ENCODE measurements at regions not wholly inside any gene's neighbourhood (a gene's known extent, or its start where the extent isn't known, plus 50 kb on each side); places are given as distances from the start of the nearest gene placed in this dataset.
"Not testable (repeated sequence)": the region's sequence is repeated elsewhere in the genome, so short reads cannot be mapped to it uniquely, and the experiment has no call there.

DNA sequence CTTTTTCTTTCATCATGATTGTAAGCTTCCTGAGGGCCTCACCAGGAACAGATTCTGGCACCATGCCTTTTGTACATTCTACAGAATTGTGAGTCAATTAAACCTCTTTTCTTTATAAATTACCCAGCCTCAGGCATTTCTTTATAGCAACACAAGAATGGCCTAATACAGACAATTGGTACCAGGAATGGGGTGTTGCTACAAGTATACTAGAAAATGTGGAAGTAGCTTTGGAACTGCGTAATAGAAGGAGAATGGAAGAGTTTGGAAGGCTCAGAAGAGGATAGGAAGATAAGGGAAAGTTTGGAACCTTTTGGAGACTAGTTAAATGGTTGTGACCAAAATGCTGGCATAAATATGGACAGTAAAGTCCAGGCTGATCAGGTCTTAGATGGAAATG lies 108.9 kb upstream of the PLSCR4 start:
- TF ChIP-seq, protein P1, sequence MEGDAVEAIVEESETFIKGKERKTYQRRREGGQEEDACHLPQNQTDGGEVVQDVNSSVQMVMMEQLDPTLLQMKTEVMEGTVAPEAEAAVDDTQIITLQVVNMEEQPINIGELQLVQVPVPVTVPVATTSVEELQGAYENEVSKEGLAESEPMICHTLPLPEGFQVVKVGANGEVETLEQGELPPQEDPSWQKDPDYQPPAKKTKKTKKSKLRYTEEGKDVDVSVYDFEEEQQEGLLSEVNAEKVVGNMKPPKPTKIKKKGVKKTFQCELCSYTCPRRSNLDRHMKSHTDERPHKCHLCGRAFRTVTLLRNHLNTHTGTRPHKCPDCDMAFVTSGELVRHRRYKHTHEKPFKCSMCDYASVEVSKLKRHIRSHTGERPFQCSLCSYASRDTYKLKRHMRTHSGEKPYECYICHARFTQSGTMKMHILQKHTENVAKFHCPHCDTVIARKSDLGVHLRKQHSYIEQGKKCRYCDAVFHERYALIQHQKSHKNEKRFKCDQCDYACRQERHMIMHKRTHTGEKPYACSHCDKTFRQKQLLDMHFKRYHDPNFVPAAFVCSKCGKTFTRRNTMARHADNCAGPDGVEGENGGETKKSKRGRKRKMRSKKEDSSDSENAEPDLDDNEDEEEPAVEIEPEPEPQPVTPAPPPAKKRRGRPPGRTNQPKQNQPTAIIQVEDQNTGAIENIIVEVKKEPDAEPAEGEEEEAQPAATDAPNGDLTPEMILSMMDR (conservative IDR thresholded peaks at IDR 0.05; ENCODE audit: low read depth) = no peak
- ChIA-PET POLR2A (ENCODE audit: low non-redundant PET) (no interaction called here), CTCF (interaction anchor here (0.7 kb wide), 1 partner anchor 641 kb away, joined by 4 read pairs; no protein-coding TSS in a partner anchor)
- H3K27ac ChIP-seq = no peak overlapping the region
- DNase-seq (ENCODE audit: low spot score) = no peak

DNA sequence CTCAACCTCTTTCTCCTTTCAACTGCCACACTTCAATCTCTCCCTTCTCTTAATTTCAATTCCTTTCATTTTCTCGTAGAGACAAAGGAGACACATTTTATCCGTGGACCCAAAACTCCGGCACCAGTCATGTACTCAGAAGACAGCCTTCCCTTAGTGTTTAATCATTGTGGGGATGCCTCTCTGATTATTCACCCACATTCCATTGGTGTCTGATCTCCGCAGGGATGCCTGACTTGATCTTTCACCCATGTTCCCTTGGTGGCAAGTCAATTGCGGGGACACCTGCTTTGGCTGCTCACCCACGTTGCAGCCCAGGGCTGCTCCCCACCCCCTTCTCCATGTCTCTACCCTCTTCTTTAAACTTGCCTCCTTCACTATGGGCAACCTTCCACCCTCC lies 103.5 kb upstream of the PLSCR4 start:
- CTCF ChIA-PET; DNase-seq (ENCODE audit: low spot score); H3K27ac ChIP-seq; POLR2A ChIA-PET (ENCODE audit: low non-redundant PET): not testable (repeated sequence)

DNA sequence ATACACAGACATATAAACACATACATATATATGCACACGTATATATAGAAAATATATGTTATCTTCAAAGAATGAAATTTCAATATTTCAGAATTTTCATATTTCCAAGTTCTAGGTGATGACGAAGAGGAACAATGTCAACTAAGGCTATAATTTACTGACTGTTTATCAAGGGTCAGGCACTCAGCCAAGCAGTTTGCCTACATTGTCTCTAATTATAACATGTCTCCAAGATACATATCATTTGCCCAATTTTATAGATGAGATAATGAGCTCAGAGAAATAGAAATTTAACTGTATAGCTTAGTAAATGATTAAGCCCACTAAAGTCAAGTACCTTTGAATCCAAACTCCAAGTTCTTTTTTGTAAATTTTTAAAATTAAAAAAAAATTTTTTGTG lies 99.9 kb upstream of the PLSCR4 start:
- TF ChIP-seq, protein P1 (conservative IDR thresholded peaks at IDR 0.05; ENCODE audit: low read depth) = no peak
- POLR2A ChIA-PET (ENCODE audit: low non-redundant PET) = no interaction called here
- no peak overlapping the region for H3K27ac ChIP-seq
- CTCF ChIA-PET = no interaction called here
- no peak for DNase-seq (ENCODE audit: low spot score)

GRCh38 chr3:146345900-146346299 lies 95.0 kb upstream of the PLSCR4 start:
- no peak overlapping the region for H3K27ac ChIP-seq
- ChIA-PET CTCF (no interaction called here), POLR2A (ENCODE audit: low non-redundant PET) (no interaction called here)
- TF ChIP-seq, protein P1 (conservative IDR thresholded peaks at IDR 0.05; ENCODE audit: low read depth) = no peak
- no peak for DNase-seq (ENCODE audit: low spot score)

GRCh38 chr3:146343551-146343950 lies 92.6 kb upstream of the PLSCR4 start:
- DNase-seq (ENCODE audit: low spot score) = no peak
- TF ChIP-seq, protein P1 (conservative IDR thresholded peaks at IDR 0.05; ENCODE audit: low read depth) = no peak
- H3K27ac ChIP-seq = no peak overlapping the region
- CTCF ChIA-PET = no interaction called here
- POLR2A ChIA-PET (ENCODE audit: low non-redundant PET) = no interaction called here

DNA sequence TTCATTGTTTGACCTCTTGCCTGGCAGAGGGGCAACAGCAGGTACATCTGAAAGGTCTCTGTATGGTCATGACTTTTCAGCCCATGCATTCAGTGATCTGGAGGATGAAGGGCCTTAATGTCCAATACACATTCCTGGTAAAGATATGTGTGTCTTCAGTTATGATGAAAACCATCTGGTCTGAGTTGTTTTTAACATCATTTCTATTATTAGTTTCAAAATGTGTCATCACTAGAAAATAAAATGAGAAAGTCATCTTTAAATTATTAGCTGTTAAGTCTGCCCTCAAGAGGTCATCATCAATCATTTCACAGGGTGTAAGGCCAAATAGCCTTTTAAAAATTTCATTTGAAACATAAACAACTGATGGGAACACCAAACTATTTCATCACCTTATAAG lies 92.1 kb upstream of the PLSCR4 start:
- DNase-seq (ENCODE audit: low spot score) = no peak
- ChIA-PET CTCF (interaction anchor here (0.7 kb wide), 1 partner anchor 143 kb away, joined by 3 read pairs; no protein-coding TSS in a partner anchor), POLR2A (ENCODE audit: low non-redundant PET) (no interaction called here)
- H3K27ac ChIP-seq = no peak overlapping the region
- TF ChIP-seq, protein P1 (conservative IDR thresholded peaks at IDR 0.05; ENCODE audit: low read depth) = no peak

DNA sequence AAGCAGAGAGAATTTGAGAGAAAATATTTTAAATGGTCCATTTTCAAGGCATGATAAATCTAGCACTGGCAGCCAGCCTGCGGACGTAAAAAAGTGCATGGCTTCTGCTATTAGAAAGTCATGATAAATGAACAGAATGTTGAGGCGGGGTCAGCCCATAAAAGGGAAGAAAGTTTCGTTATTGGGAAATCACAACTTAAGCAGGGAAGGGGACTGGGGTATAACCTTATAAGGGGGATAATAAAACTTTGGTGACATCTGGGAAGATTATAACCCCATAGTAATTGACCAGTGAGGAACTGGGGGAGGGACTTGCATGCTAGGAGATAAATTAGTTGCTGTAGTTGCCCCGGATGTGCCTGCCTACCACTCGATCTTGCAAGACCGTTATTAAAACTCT lies 88.4 kb upstream of the PLSCR4 start:
- H3K27ac ChIP-seq = no peak overlapping the region
- POLR2A ChIA-PET (ENCODE audit: low non-redundant PET) = no interaction called here

More for the DNA sequence above, 88.4 kb upstream of the PLSCR4 start:
- TF ChIP-seq, protein P1 (conservative IDR thresholded peaks at IDR 0.05; ENCODE audit: low read depth) = no peak
- CTCF ChIA-PET = no interaction called here
- DNase-seq (ENCODE audit: low spot score) = no peak
